ENCODE measurements at regions not wholly inside any gene's neighbourhood (a gene's known extent, or its start where the extent isn't known, plus 50 kb on each side); places are given as distances from the start of the nearest gene placed in this dataset.

DNA sequence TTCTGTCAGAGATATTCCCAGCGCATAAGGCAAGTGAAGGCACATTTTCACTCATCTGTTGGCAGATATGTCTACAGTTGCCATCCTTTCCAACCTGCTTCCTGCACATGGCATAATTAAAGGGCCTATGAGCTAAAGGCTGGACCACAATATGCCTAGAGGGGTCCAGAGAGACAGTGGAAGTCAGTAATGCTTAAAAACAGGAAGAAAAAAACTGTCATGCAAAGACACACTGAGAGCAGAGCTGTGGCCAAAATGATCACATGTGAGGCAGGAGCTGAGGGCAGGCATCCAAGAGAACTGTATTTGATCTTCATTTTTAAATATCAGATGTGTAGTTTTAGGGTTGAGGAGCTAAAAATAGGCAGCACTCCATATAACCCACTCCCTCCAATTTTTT is 125.0 kb upstream of the BACH2 start:
- Histone ChIP-seq H3K9me3 (no peaks in the 10 kb centered on the region), H3K27ac (no peak overlapping the region), H3K36me3 (no peaks in the 10 kb centered on the region), H3K4me3 (no peak overlapping the region), H3K4me1 (no peaks in the 10 kb centered on the region), H3K27me3 (no peaks in the 10 kb centered on the region)
- intact Hi-C loops (cut with DNase I; ENCODE audit: low total_unique reads) = no loop called here
- TF ChIP-seq POLR2A (IDR thresholded peaks at IDR 0.05) = no peak
- TF ChIP-seq, protein P1, sequence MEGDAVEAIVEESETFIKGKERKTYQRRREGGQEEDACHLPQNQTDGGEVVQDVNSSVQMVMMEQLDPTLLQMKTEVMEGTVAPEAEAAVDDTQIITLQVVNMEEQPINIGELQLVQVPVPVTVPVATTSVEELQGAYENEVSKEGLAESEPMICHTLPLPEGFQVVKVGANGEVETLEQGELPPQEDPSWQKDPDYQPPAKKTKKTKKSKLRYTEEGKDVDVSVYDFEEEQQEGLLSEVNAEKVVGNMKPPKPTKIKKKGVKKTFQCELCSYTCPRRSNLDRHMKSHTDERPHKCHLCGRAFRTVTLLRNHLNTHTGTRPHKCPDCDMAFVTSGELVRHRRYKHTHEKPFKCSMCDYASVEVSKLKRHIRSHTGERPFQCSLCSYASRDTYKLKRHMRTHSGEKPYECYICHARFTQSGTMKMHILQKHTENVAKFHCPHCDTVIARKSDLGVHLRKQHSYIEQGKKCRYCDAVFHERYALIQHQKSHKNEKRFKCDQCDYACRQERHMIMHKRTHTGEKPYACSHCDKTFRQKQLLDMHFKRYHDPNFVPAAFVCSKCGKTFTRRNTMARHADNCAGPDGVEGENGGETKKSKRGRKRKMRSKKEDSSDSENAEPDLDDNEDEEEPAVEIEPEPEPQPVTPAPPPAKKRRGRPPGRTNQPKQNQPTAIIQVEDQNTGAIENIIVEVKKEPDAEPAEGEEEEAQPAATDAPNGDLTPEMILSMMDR (IDR thresholded peaks at IDR 0.05) = no peak
- DNase-seq = no peak

GRCh38 chr6:90420500-90420899 is 123.9 kb upstream of the BACH2 start:
- DNase-seq = no peak
- Histone ChIP-seq H3K4me3 (no peak overlapping the region), H3K36me3 (no peaks in the 10 kb centered on the region), H3K27ac (no peak overlapping the region), H3K27me3 (no peaks in the 10 kb centered on the region), H3K4me1 (no peaks in the 10 kb centered on the region), H3K9me3 (no peaks in the 10 kb centered on the region)
- intact Hi-C loops (cut with DNase I; ENCODE audit: low total_unique reads) = no loop called here
- TF ChIP-seq, protein P1 (IDR thresholded peaks at IDR 0.05) = no peak
- no peak for TF ChIP-seq POLR2A (IDR thresholded peaks at IDR 0.05)

DNA sequence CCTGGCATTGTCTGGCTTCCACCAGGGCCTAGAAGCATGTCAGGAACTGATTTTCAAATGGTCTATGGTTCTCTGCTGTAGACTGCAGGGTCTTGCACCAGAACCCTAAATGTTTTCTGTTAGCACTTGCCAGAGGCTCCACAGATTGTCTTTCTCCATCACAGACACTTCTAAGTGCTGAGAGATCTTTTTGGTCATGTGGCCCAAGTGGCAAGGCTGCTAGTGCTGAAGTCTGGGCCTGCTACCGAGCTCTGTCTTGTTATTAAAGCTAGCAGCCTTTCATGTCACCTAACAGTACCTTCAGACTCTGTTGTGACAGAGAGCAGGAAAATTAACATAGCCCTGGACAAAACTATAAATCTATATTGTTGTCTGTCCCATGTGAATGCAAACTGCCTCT is 120.7 kb upstream of the BACH2 start:
- Histone ChIP-seq H3K36me3 (no peaks in the 10 kb centered on the region), H3K27me3 (no peaks in the 10 kb centered on the region), H3K4me3 (no peak overlapping the region), H3K27ac (no peak overlapping the region), H3K4me1 (no peaks in the 10 kb centered on the region), H3K9me3 (no peaks in the 10 kb centered on the region)
- TF ChIP-seq, protein P1 (IDR thresholded peaks at IDR 0.05) = no peak
- TF ChIP-seq POLR2A (IDR thresholded peaks at IDR 0.05) = no peak
- no peak for DNase-seq
- intact Hi-C loops (cut with DNase I; ENCODE audit: low total_unique reads) = no loop called here

GRCh38 chr6:90416322-90416721 is 119.7 kb upstream of the BACH2 start:
- intact Hi-C loops (cut with DNase I; ENCODE audit: low total_unique reads) = no loop called here
- DNase-seq = no peak
- no peak overlapping the region for H3K27ac ChIP-seq
- no peaks in the 10 kb centered on the region for H3K4me1 ChIP-seq
- no peak overlapping the region for H3K4me3 ChIP-seq
- no peak for TF ChIP-seq POLR2A (IDR thresholded peaks at IDR 0.05)
- TF ChIP-seq, protein P1 (IDR thresholded peaks at IDR 0.05) = no peak
- no peaks in the 10 kb centered on the region for H3K27me3 ChIP-seq
- no peaks in the 10 kb centered on the region for H3K9me3 ChIP-seq
- H3K36me3 ChIP-seq = no peaks in the 10 kb centered on the region

GRCh38 chr6:90415178-90415577 is 118.5 kb upstream of the BACH2 start:
- Histone ChIP-seq H3K36me3 (no peaks in the 10 kb centered on the region), H3K4me3 (no peak overlapping the region), H3K4me1 (no peaks in the 10 kb centered on the region), H3K9me3 (no peaks in the 10 kb centered on the region), H3K27me3 (no peaks in the 10 kb centered on the region), H3K27ac (no peak overlapping the region)
- intact Hi-C loops (cut with DNase I; ENCODE audit: low total_unique reads) = no loop called here
- no peak for DNase-seq
- TF ChIP-seq POLR2A (IDR thresholded peaks at IDR 0.05) = no peak
- TF ChIP-seq, protein P1 (IDR thresholded peaks at IDR 0.05) = no peak

Data from uterus (tissue), 3 donors.